Ovary (tissue), 3 donors: ENCODE measurements at regions not wholly inside any gene's neighbourhood (a gene's known extent, or its start where the extent isn't known, plus 50 kb on each side); places are given as distances from the start of the nearest gene placed in this dataset.

Source experiments
- POLR2A ChIP-seq: fragments of 450-650 bp; IDR thresholded peaks from one replicate; pipeline ENCODE4 v1.6.1; 2017; ENCODE audit warnings: antibody characterized with exemption, mild to moderate bottlenecking, moderate library complexity
- TF ChIP-seq, protein P1 (sequence below), 3 donors: fragments of 450-650 bp in 2 of 3; fragments of 200-600 bp in 1 of 3; IDR thresholded peaks; one replicate each; pipeline versions ENCODE4 v1.5.1 to v1.8.0; 2016 to 2022; ENCODE audit warnings: antibody characterized with exemption in 3 of 3, mild to moderate bottlenecking in 1 of 3
- donor health status: DM: no; HTN: no; CAD: no.

DNA sequence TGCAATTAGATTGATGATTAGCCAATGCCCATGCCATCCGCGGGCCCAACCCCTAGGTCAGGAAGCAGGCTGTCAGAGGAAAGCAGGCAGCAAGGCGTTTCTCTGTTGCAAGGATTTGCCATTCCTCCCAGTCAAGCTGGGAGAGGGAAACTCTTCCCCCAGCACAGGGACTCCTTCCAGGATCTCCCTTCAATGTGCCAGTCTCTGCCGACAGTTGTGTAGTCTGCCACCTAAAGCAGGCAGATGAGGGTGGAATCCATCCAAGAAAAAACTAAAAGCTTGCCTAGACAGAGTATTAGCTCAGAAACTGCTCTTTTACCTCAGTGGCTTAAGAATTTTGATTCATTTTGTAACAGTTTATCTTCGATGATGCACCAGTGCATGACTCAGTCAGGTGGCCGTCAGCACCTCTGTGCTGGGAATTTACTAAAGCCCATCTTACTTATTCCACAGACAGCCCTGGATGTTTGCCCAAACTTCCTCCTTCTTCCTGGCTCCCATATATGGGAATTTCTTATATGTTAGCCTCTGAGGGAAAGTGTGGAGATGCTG is 501.5 kb upstream of the THBS1 start:
- TF ChIP-seq POLR2A = no peak
- TF ChIP-seq, protein P1, sequence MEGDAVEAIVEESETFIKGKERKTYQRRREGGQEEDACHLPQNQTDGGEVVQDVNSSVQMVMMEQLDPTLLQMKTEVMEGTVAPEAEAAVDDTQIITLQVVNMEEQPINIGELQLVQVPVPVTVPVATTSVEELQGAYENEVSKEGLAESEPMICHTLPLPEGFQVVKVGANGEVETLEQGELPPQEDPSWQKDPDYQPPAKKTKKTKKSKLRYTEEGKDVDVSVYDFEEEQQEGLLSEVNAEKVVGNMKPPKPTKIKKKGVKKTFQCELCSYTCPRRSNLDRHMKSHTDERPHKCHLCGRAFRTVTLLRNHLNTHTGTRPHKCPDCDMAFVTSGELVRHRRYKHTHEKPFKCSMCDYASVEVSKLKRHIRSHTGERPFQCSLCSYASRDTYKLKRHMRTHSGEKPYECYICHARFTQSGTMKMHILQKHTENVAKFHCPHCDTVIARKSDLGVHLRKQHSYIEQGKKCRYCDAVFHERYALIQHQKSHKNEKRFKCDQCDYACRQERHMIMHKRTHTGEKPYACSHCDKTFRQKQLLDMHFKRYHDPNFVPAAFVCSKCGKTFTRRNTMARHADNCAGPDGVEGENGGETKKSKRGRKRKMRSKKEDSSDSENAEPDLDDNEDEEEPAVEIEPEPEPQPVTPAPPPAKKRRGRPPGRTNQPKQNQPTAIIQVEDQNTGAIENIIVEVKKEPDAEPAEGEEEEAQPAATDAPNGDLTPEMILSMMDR (IDR thresholded peaks at IDR 0.05) = no peak
